ENCODE measurements at regions not wholly inside any gene's neighbourhood (a gene's known extent, or its start where the extent isn't known, plus 50 kb on each side); places are given as distances from the start of the nearest gene placed in this dataset.

DNA sequence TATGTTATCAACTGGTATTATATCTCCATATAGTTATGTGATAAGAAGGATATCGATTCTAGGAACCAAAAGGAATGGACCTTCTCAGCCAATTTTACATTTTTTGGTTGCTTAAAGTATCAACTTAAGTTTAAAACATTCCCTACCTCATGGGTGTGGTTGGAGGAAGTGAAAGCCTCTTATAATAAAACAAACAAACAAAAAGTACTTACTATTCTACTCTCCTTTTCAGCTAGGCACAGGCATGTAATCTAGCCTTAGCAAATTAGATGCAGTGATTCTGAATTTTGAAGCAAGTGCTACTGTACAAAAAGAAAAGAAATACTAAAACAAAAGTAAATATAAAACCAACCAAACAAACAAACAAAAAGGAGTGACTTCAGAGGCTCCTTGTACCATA is 485.4 kb downstream of the C4orf33 start:
- H2AFZ ChIP-seq (replicated peaks; ENCODE audit: low read length, poor library complexity): no peak overlapping the region
- no peak overlapping the region for H3K9ac ChIP-seq (ENCODE audit: low read depth, low read length)
- no peak overlapping the region for H3K4ac ChIP-seq (ENCODE audit: low read depth, low read length)
- no peak for TF ChIP-seq POLR2A (IDR thresholded peaks at IDR 0.05; ENCODE audit: low read depth, low read length)
- TF ChIP-seq MAFK (IDR thresholded peaks at IDR 0.05; ENCODE audit: low read depth, low read length): no peak
- no peak for TF ChIP-seq FOS (IDR thresholded peaks at IDR 0.05; ENCODE audit: low read depth, low read length)
- no peak for TF ChIP-seq MXI1 (IDR thresholded peaks at IDR 0.05; ENCODE audit: borderline replicate concordance, low read depth, low read length)
- TF ChIP-seq, protein P1, sequence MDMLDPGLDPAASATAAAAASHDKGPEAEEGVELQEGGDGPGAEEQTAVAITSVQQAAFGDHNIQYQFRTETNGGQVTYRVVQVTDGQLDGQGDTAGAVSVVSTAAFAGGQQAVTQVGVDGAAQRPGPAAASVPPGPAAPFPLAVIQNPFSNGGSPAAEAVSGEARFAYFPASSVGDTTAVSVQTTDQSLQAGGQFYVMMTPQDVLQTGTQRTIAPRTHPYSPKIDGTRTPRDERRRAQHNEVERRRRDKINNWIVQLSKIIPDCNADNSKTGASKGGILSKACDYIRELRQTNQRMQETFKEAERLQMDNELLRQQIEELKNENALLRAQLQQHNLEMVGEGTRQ (IDR thresholded peaks at IDR 0.05; ENCODE audit: low read depth, low read length): no peak
- no peak for TF ChIP-seq NFE2L2 (IDR thresholded peaks at IDR 0.05; ENCODE audit: low read depth, low read length)
- TF ChIP-seq SMC3 (IDR thresholded peaks at IDR 0.05; ENCODE audit: low read depth, low read length): no peak
- no peak for TF ChIP-seq RCOR1 (IDR thresholded peaks at IDR 0.05; ENCODE audit: insufficient replicate concordance, low read length)
- TF ChIP-seq MAZ (IDR thresholded peaks at IDR 0.05; ENCODE audit: borderline replicate concordance, low read depth, low read length): no peak
- TF ChIP-seq RAD21 (IDR thresholded peaks at IDR 0.05; ENCODE audit: low read length): no peak
- TF ChIP-seq, protein P2, sequence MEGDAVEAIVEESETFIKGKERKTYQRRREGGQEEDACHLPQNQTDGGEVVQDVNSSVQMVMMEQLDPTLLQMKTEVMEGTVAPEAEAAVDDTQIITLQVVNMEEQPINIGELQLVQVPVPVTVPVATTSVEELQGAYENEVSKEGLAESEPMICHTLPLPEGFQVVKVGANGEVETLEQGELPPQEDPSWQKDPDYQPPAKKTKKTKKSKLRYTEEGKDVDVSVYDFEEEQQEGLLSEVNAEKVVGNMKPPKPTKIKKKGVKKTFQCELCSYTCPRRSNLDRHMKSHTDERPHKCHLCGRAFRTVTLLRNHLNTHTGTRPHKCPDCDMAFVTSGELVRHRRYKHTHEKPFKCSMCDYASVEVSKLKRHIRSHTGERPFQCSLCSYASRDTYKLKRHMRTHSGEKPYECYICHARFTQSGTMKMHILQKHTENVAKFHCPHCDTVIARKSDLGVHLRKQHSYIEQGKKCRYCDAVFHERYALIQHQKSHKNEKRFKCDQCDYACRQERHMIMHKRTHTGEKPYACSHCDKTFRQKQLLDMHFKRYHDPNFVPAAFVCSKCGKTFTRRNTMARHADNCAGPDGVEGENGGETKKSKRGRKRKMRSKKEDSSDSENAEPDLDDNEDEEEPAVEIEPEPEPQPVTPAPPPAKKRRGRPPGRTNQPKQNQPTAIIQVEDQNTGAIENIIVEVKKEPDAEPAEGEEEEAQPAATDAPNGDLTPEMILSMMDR (conservative IDR thresholded peaks at IDR 0.05; ENCODE audit: low read depth, low read length): no peak
- dilution Hi-C loops (cut with HindIII; ENCODE audit: low sequenced_read_pairs, unreplicated experiment): no loop called here
- no TSS peak for BruUV-seq (replicated peaks)
- no peak overlapping the region for H4K5ac ChIP-seq (ENCODE audit: low read depth, low read length)
- H4K8ac ChIP-seq (ENCODE audit: low read depth in 2 of 2, low read length in 2 of 2): no peak overlapping the region
- H3K23ac ChIP-seq (ENCODE audit: low read depth, low read length): no peak overlapping the region
- CTCF ChIA-PET: no interaction called here
- ATAC-seq (ENCODE audit: low read depth) (no peak), DNase-seq (no peak)
- no peak overlapping the region for H2BK5ac ChIP-seq (ENCODE audit: low read depth, low read length, poor library complexity, severe bottlenecking)
- no peak overlapping the region for H2AK9ac ChIP-seq (replicated peaks; ENCODE audit: low read depth, low read length, poor library complexity)
- peaks cover 12% of the 10 kb centered on the region; the same call in 1 of the 2 replicates for H3K9me3 ChIP-seq (ENCODE audit: control insufficient read depth, insufficient read depth, low read length)
- no peaks in the 10 kb centered on the region for H4K20me1 ChIP-seq (ENCODE audit: insufficient read depth, low read length)
- no CpG with 5 or more reads among the region's 1 CpG for WGBS, 2 experiments (ENCODE audit: extremely low coverage in 2 of 2, insufficient read length in 1 of 2)
- intact Hi-C loops (cut with micrococcal nuclease): no loop called here
- H4K91ac ChIP-seq (ENCODE audit: insufficient read depth, low read depth, low read length): no peak overlapping the region
- in situ Hi-C loops (cut with MboI; ENCODE audit: low sequenced_read_pairs): no loop called here
- POLR2A ChIA-PET (ENCODE audit: unreplicated experiment): no interaction called here
- no peaks in the 10 kb centered on the region for H3K27me3 ChIP-seq (ENCODE audit: control insufficient read depth, insufficient read depth, low read length)
- H3K27ac ChIP-seq (ENCODE audit: insufficient read depth, low read length): no peak overlapping the region
- no peaks in the 10 kb centered on the region for H3K9me1 ChIP-seq (ENCODE audit: insufficient read depth, low read length)
- H3K79me1 ChIP-seq (ENCODE audit: low read depth in 1 of 2, low read length in 2 of 2): no peaks in the 10 kb centered on the region
- no peak overlapping the region for H3K14ac ChIP-seq (replicated peaks; ENCODE audit: low read depth, low read length)
- no peak overlapping the region for H3K4me3 ChIP-seq (ENCODE audit: insufficient read depth, low read depth, low read length)
- H2BK120ac ChIP-seq (ENCODE audit: low read depth, low read length): no peak overlapping the region
- no peaks in the 10 kb centered on the region for H3K36me3 ChIP-seq (ENCODE audit: control insufficient read depth, insufficient read depth, low read length)
- no peak overlapping the region for H2BK20ac ChIP-seq (ENCODE audit: low read depth, low read length)
- no peak overlapping the region for H2BK15ac ChIP-seq (ENCODE audit: low read depth, low read length)
- H3K4me2 ChIP-seq (ENCODE audit: low read depth, low read length): no peak overlapping the region
- H3K18ac ChIP-seq (ENCODE audit: low read depth, low read length): no peak overlapping the region
- H2AK5ac ChIP-seq (ENCODE audit: low read depth, low read length): no peak overlapping the region
- no peaks in the 10 kb centered on the region for H3K4me1 ChIP-seq (ENCODE audit: control insufficient read depth, insufficient read depth, low read length)
- no peak overlapping the region for H3K56ac ChIP-seq (ENCODE audit: extremely low read depth, insufficient read depth, low read length)

All from IMR-90 (cell line).